Left forelimb (tissue), 1 donor: ENCODE measurements at regions not wholly inside any gene's neighbourhood (a gene's known extent, or its start where the extent isn't known, plus 50 kb on each side); places are given as distances from the start of the nearest gene placed in this dataset.

Experiments used
- DNase-seq: peaks from one replicate; pipeline ENCODE4 v3.0.0-alpha.2; 2018; ENCODE audit warnings: low spot score

GRCh38 chr7:94810496-94810895, 96.9 kb upstream of the PPP1R9A start:
- DNase-seq: no peak

DNA sequence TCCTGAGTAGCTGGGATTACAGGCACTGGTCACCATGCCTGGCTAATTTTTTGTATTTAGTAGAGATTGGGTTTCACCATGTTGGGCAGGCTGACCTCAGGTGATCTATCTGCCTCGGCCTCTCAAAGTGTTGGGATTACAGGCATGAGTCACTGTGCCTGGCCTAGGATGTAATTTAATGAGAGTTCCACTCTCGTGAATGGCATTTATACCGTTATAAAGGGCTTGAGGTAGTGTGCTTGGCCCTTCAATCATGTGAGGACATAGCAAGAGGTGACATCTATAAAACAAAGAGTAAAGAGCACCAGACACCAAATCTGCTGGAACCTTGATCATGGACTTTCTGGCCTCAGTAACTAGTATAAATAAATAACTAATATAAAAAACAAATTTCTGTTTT, 93.5 kb upstream of the PPP1R9A start:
- DNase-seq: no peak

- no peak for DNase-seq
Measured at GRCh38 chr7:94823947-94824346, 83.4 kb upstream of the PPP1R9A start.

DNA sequence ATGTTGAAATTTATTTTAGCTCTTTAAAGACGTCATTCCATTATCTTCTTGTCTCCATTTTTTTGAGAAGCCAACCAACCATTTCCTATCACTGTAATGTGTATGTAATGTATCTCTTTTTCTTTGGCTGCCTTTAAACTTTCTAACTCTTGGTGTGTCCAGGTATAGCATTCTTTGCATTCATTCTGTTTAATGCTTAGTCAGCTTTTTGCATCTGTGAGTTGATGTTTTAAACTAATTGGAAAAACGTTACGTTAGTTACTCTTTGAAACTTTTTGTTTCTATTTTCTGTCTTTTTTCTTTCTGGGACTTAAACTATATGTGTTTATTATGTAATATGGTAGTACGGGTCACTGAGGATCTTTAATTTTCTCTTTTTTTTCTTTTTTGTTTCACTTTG, 77.4 kb upstream of the PPP1R9A start:
- no peak for DNase-seq

- no peak for DNase-seq
Measured at GRCh38 chr7:94832051-94832450, 75.3 kb upstream of the PPP1R9A start.

GRCh38 chr7:94834359-94834758, 73.0 kb upstream of the PPP1R9A start:
- DNase-seq: no peak

GRCh38 chr7:94838717-94839116, 68.7 kb upstream of the PPP1R9A start:
- no peak for DNase-seq

- no peak for DNase-seq
Measured at GRCh38 chr7:94843553-94843952, 63.8 kb upstream of the PPP1R9A start.

GRCh38 chr7:94848531-94848930, 58.9 kb upstream of the PPP1R9A start:
- no peak for DNase-seq

DNA sequence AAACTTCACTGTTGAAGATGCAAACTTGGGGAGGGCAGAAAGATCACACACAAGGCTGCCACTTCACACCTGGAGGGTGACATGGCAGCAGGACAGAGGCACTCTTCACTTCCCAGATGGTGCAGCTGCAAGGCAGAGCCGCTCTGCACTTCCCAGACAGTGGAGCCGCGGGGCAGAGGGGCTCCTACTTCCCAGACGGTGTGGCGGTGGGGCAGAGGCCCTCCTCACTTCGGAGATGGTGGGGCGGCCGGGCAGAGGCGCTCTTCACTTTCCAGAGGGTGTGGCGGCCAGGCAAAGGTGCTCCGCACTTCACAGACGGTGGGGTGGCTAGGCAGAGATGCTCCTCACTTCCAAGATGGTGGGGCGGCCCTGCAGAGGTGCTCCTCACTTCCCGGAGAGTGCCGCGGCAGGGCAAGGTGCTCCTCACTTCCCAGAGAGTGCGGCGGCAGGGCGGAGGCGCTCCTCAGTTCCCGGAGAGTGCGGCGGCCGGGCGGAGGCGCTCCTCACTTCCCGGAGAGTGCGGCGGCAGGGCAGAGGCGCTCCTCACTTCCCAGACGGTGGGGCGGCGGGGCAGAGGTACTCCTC, 58.3 kb upstream of the PPP1R9A start:
- DNase-seq: no peak

DNA sequence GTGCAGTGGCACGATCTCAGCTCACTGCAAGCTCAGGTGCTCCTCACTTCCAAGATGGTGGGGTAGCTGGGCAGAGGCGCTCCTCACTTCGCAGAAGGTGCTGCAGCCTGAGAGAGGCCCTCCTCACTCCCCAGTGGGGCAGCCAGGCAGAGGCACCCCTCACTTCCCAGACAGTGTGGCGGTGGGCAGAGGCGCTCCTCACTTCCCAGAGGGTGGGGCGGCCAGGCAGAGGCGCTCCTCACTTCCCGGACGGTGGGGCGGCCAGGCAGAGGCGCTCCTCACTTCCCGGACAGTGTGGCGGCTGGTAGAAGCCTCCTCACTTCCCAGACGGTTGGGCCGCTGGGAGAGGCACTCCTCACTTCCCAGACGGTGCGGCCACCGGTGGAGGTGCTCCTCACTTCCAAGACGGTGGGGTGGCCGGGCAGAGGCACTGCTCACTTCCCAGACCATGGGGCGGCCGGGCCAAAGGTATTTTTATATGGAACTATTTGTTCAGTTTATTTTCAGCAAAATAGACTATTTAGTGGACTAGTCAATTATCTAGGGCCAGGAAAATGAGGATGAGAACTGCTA, 57.7 kb upstream of the PPP1R9A start:
- DNase-seq: no peak

DNA sequence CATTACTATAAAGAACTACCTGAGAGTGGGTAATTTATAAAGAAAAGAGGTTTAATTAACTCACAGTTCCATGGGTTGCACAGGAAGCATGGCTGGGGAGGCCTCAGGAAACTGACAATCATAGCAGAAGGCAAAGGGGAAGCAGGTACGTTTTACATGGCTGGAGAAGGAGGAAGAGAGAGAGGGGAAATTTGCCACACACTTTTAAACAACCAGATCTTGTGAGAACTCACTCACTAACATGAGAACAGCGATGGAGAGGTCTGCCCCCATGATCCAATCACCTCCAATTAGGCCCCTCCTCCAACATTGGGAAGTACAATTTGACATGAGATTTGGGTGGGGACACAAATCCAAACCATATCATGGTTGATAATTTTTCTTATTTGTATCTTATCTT, 51.8 kb upstream of the PPP1R9A start:
- no peak for DNase-seq

- DNase-seq: no peak
Measured at GRCh38 chr7:94856643-94857042, 50.8 kb upstream of the PPP1R9A start.
